Eye (tissue), 1 donor: ENCODE measurements at regions not wholly inside any gene's neighbourhood (a gene's known extent, or its start where the extent isn't known, plus 50 kb on each side); places are given as distances from the start of the nearest gene placed in this dataset.

Experiments
- DNase-seq: peaks from one replicate; pipeline ENCODE4 v3.0.0-alpha.2; 2015

DNA sequence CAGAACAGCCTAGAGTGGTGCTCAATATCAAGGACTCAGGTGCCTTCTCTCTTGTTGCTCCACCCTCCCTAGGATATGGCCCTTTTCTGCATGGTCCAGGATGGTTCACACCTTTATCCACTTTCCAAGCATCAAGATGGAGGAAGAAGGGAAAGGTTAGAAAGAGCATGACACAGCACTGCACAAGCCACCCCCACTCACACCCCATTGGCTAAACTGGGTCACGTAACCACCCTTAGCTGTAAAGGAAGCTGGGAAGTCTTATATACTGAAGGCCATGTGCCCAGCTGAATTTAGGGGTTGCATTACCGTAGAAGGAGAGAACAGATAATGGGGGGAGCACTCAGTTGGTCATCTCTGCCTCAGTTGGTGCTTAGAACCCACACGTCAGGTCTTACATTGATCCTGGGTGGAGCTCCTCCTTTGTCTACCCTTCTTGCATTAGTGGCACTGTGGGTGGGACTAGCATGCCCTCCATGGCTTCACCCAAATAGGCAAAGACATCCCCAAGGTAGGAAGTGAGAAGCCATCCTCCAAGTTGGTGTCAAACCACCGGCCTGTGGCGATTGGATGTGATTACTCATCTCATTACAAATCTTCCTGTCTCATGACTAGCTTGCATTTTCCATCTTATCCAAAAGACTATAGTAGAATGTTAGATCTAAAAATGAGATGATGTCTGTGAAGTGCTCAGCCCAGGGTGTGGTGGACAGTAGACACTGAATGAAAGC, 248.5 kb downstream of the HAUS1 start:
- no peak for DNase-seq

DNA sequence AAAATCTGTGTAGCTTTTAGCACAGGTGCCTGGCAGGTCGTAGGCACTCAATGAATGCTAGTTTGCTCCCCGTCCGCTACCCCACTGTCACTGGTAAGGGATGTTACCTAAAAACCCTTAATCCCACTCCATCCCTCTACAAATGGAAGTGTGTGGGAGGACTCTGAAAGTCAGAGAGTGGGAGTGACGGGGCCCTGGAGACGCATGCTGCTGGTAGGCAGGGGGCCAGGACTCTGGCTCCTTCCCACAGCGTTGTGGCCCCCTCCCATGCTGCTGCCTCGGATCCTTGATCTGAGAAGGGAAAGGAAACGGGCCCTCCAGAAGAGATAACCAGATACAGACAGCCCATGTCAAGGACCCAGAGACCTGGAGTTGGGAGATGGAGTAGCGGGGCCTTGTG, 249.3 kb downstream of the HAUS1 start:
- no peak for DNase-seq

DNA sequence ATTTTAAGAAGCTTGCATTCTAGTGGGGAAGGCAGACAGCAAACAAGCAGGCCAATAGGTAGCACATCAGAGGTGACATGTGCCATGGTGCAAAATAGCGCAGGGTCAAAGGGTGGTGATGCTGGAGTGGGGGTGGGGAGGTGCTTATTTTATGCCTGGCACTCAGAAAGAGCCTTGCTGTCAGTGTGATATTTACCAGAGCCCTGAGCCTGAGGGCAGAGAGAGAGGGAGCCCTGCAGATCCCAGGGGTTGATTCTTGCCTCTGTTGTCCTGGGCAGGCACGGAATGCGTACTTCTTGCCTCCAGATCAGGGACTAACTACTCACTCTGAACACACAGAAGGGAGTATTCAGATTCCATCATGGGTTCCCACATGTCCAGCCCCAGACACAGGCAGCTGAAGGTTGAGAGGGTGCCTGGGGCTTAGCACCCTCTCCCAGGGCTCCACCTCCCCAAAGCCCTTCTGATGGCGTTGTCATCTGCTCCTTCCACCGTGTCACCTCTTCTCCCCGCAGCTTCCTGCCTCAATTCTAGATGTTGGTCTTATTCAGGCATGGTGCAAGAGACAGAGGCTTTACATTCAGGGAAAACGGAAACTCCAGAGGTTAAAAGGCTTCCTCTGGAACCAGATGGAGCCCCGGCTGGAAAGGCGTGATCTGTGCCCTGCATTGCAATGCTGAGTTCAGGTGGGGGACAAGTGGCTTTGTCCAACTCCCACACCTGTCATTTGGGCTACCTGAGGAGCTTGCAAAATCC, 252.3 kb downstream of the HAUS1 start:
- no peak for DNase-seq

DNA sequence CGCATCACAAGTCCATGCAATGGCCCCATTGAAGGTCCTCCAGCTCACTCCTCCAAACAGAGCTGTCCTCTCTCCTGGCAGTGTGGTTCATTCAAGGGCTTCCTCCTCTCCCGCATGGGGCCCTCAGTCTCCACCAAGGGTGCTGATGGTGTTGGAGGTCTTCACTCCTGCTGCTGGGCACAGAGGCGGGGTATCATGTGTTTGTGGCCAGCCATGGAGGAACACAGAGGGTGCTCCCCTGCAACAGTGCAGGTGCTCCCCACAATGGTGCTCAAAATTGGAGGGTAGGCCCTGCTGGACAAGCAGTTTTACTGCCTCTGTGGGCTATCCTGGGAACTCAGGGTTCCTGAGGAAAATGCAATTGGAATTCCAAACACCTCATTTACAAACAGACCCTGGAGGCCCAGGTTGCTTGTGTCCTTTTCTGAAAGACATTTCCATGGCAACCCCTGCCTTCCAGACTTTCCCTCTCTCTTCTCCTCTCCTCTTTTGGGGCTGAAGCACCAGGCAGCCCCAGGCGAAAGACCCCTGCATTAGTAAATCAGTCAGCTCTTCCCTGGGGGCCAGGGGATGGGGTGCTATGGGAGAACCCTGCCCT, 256.0 kb downstream of the HAUS1 start:
- DNase-seq = no peak

DNA sequence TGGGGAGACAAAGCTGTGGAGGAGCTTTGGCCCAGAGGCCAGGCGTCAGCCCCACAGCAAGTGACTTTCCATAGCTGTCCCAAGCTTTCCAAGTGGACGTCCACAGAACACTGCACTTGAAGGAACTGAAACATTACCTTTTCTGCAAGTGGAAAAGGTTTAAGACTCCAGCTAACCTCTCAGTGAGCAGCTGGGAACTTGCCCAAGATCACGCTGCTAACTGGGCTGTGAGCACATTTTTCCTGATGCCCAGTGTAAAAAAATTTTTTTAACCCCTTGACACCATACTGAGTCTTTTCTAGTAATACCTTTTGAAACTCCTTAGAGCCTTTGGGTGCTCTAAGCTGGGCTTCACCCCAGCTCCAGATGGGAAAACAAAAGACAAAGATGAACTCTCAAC, 256.7 kb downstream of the HAUS1 start:
- DNase-seq = no peak

DNA sequence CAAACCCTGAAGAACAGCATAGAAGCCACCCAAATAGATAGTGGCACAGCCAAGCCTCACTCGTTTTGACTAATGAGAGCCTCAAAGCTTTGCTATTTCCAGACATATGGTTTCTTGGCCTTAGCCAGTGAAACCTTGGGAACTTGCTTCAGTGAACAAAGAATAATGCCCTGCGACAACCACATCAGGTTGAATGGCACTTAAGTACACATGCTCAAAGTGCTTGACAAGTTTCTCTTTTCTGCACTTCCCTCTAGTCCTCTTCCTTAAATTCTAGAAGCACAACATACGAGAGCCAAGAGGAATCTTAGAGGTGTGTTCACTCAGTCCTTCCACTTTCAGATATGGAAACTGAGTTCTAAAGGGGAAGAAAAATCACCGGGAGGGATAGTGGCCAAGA, 258.3 kb downstream of the HAUS1 start:
- DNase-seq = no peak

DNA sequence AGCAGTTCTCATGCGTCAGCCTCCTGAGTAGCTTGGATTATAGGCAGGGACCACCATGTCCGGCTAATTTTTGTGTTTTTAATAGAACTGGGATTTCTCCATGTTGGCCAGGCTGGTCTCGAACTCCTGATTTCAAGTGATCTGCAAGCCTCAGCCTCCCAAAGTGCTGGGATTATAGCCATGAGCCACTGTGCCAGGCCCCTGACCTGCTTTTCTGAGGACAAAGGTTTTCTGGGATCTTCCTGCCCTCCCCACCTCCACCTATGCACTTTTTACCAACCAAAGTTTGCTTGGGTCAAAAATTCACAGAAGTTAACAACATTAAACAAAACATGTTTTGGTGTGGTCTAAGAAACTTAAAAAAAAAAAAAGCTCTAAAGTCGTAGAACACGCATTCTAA, 259.9 kb downstream of the HAUS1 start:
- DNase-seq = no peak

DNA sequence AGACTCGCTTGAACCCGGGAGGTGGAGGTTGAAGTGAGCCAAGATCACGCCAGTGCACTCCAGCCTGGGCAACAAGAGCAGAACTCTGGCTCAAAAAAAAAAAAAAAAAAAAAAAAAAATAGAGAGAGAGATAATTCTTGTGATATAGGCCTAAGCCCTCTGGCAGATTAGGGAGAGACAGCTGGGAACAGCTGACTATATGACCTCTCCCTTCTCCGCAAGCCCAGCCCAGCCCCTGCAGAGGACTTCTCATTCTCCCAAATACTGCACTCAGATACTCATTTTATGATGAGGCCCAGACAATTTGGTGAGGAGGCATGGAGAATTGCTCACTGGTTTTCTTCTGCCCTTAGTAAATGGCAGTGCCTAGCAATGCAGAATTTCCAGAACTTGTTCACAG, 262.0 kb downstream of the HAUS1 start:
- DNase-seq = no peak

DNA sequence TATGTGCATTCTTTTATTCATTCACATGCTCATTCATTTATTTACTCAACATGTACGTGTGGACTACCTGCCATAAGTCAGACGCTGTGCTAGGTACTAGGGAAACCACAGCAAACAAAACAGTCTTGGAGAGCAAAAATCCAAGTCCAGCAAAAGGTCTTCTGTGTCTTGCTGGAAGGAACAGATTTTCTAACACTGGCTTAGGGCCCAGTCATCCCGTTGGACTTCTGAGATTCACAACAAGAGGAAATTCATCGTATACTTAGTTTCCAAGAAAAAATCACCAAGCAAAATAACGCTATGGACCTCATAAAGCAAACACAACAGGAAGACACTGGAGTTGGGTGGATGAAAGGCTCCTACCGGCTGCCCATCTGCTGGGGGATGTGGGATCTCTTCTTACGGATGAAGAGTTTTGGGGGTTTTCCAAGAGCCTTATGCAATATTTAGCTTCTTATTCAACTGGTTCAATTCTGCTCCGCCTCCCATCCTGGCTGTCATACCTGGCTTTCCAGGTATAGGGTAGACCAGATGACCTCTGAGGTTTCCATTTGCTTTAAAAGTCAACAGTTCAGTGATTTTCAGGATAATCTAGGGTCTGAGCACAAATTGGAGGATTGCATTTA, 262.7 kb downstream of the HAUS1 start:
- DNase-seq = no peak

DNA sequence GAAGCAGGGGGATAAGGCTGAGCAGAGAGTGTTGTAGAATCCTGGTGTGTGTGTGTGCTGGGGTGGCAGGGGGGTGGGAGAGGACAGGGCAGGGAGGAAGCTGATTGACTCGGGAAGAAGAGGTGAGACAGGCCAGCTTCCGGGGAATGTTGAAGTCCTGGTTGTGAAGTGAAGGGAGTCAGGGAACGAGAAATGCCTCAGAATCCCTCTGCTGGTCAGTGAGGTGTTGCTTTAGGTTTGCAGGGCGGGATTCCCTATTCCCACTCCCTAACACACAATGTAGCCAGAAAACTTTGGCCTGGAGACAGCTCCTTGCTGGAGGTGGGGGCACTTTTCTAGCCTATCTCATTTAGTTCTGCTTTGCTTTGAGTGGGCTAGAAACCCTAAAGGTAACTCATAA, 265.1 kb downstream of the HAUS1 start:
- DNase-seq = no peak

DNA sequence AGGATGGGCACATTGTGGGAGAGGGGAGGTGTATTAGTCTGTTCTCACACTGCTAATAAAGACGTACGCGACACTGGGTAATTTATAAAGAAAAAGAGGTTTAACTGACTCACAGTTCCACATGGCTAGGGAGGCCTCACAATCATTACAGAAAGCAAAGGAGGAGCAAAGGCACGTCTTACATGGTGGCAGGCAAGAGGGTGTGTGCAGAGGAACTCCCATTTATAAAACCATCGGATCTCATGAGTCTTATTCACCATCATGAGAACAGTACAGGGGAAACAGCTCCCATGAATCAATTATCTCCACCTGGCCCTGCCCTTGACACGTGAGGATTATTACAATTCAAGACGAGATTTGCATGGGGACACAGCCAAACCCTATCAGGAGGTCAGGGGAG, 266.7 kb downstream of the HAUS1 start:
- DNase-seq = no peak

DNA sequence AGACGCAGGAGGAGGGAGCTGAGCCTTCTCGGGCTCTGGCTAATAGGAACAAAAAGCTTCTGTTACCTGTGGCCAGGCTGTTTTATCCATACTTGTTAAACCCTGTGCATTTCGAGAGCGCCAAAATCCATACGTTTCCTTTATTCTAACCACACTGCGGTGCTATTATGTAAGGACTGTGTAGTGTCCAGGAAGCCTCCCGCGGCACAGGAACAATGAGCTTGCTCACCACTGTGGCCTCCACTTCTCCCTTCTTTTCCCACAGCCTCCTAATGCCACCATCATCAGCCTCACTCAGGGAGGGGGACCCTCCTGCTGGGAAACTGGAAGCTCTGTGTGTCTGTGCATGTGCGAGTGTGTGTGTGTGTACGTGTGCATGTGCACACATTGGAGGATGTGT, 268.5 kb downstream of the HAUS1 start:
- no peak for DNase-seq

DNA sequence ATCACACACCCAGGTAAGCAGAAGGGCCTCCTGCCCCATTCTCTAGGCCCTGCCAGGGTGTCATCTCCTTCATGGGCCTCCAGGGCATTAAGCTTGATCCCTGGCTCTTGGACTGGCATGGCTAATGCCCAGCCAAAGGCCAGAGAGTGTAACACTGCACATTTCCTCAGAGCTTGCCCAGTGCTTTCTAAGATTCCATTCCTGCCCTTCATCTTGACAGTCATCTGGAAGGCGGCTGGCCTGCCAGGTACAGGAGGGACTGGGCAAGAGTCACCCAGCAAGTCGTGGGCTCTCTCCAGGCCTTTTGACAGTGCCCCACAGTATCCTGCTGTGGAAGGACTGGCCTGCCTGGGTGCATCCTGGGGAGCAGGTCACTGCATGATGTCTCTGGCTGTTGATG, 268.9 kb downstream of the HAUS1 start:
- no peak for DNase-seq

DNA sequence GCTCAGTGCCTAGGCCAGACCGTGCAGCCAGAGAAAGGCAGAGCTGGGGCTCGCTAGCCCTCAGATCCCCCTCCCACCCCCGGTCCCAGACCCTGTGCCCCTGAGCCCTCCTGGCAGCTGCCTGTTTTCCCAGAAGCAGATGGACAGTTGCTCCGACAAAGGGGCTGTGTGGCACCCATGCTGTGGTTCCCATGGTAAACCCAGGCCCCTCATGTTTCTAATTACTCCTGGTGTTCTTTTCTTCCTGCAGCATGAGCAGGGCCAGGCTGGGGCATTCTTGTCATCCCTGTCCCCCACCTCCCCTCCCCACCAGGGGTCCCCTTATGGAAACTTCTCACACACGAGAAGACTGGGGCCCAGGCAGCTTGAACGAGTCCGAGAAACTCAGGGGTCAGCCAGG, 269.6 kb downstream of the HAUS1 start:
- peak; percentile 84 for DNase-seq

DNA sequence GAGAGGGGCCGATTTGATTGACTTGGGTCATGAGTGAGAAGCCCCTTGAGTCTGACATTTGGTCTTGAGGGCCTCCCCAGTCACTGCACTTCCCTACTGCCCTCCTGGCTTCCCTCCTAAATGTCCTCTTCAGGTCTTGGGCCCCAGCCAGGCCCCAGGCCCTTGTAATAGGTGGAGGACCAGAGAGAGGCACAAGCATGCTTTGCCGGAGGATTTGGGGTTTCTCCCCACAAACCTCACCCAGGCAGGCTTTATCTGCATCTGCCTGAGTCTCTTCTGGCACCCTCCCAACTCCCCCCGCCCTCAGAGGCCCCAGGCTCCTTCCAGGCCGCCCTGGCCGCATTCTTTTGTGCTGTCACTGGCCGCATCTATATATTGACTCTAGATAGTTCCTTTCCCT, 270.7 kb downstream of the HAUS1 start:
- DNase-seq = peak; percentile 51

DNA sequence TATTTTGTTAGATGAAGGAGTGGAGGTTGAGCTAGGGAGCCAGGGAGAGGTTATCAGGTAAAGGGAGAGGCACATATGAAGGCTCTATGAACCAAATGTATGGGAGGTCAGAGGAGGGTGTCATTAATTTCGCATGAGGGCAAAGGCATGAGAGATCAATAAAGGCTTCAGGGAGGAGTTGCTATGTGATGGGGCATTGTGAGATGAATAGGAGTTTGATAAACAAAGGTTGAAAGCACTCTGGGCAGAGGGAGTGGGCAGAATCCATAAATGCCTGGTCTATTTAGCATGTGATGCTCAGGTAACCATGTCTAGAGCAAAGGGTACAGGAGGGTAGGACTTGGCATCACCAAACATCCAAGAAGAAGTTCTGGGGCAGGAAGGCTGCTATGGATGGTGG, 273.4 kb downstream of the HAUS1 start:
- DNase-seq = no peak

DNA sequence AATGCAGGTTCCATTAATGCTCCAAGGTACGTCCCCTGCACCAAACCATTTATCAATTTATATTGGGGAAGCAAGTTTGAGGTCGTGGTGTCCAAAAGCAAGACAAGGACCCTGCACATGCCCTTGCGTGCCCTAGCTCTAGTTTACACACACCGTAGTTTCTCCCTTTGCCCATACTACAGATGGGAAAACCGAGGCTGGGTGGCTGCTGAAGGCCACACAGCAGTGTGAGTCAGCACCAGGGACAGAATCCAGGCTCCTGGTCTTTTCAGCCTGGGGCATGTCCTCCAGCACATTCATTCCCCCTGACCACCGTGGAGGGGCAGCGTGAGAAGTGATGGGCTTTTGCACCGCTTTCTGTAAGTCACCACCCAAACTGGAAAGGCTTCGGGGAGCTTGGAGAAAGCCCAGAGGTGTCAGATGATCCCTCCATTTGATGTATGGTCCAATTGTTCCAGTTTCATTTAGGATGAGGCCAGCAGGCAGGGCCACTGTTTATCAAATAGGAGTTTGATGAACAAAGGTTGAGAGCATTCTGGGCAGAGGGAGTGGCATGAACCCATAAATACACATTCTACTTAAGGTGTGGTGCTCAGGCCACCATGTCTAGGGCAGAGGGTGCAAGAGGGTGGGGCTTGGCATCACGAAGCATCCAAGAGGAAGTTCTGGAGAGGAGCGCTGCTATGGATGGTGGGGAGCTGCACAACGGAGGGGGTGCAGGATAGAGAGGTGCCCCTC, 274.1 kb downstream of the HAUS1 start:
- DNase-seq = no peak

DNA sequence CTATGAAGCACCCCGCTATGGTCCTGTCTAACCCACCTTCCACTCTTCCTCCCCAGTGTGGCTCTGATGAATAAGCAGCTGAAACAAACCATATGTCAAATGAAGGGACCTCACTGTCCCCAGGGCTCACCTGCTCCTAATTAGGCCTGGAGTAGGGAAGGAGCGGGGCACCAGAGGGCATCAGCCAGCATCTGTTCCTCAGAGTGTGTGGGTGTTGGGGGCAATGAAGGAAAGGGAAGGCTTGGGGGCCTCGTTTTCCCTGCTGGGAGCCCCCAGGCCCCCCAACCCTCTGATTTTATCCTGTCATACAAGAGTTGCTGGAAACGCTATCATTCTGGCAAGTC, 274.7 kb downstream of the HAUS1 start:
- DNase-seq = no peak

DNA sequence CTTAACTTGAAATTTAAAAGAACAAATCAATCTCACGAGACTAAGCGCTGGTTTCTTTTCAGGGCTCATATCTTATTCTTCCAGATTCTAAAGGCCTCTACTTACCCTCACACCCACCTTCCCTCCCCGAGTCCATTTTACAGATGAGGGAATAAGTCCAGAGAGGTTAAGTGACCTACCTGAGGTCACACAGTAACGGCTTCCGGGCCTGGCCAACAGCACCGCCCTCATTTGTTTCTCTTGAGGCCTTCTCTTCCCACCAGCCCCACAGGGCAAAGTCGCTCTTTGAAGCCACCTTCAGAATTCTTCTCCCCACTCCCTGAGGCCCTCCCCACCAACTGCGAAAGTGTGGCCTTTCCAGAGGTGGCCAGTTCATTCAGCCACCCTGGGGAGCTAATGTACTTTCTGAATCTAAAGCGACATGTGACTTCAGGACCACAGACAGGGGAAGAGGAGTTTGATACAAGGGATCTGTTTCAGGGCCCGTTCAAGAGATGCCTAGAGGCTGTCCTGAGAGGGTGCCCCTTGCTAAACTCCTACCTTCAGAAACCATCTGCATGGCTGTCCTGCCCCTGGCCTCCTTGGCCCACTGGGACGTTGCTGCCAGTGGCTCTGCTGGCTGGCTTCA, 275.3 kb downstream of the HAUS1 start:
- DNase-seq = no peak

DNA sequence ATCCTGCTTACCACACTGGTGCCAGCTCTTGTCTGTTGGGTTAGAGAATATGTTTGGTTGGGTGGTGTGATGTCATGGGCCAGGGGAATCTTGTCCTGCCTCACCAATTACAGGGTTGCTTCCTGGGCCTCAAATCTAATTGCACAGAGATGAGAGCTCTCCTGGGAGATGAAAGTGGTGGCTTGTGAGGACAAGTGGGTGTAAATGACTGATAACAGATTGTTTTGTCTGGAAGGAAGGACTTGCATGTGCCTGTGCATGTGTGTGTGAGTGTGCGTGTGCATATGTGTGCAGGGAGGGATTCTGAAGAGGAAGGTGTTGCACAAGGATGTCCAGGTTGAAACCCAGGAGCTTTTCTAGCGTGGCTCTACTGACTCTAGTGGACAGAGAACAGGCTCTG, 271.9 kb downstream of the LOXHD1 start:
- no peak for DNase-seq

DNA sequence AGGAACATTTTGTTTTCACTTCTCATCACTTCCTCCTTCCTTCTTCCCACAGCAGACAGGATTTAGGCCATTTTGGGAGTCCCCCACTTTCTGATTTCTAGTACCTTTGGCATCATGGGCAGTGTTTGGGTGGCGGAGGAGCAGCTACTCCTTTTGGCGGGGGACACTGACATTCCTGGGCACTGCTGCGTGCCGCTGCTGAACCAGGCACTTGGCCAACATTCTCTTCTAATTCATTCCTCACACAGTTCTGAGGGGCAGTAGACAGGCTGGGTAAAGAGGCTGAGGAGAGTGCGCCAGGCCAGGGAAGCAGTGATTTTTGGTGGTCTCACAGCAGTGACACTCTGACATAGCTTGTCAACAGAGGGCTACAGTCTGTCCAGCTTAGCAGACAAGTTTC, 270.2 kb downstream of the LOXHD1 start:
- DNase-seq = peak; percentile 52

DNA sequence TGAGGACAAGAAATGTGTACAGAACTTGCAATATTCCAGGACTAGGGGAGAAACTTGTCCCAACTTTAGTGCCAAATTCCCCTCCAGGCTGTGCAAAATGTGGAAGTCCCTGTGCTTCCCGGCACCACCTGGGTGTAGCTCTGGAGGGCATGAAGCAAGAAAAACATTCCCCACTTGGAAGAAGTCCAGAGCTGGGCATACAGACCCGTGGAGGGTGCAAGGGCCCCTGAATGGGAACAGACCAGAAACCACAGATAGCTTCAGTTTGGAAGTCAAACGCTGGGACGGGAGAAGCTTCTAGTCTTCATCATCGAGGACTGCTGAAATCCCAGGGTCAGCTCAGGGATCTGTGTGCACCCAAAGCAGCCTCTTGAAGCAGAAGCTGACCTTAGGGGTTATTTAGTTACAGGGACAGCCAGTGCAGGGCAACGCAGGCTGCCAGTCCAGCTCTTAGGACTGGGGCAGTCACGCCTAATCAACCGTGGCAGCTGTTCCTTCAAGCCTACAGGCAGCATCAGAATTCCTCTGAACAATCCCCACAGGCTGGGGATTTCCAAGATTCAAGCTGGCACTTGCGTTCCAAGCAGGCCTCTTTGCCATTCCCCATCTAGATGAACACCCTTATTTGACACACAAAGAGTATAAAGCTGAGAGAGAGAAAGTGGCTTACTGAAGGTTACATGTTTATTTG, 269.4 kb downstream of the LOXHD1 start:
- DNase-seq = peak; percentile 86
